OCI-LY3 (cell line): ENCODE measurements at regions not wholly inside any gene's neighbourhood (a gene's known extent, or its start where the extent isn't known, plus 50 kb on each side); places are given as distances from the start of the nearest gene placed in this dataset.

Experiments
- H2AFZ ChIP-seq: fragments of 200-600, 300-600 bp; shearing (Covaris generic); 2 replicates; pipeline ENCODE4 v1.6.0; 2014; ENCODE audit warnings: antibody characterized with exemption, low read depth, low read length
- H3K27ac ChIP-seq: fragments of 200-600, 300-600 bp; sonication (generic); 2 replicates; pipeline ENCODE4 v1.5.1; 2014; ENCODE audit warnings: mild to moderate bottlenecking, low read length, moderate library complexity, mixed read lengths
- H3K27me3 ChIP-seq: fragments of 200-600, 300-600 bp; sonication (generic); 2 replicates; pipeline ENCODE4 v1.6.1; 2014; ENCODE audit warnings: low read depth, low read length, mixed read lengths
- H3K36me3 ChIP-seq: fragments of 200-600, 300-600 bp; sonication (generic); replicated peaks from 2 replicates; pipeline ENCODE3; 2014; ENCODE audit warnings: low read depth, low read length, mixed read lengths
- H3K4me1 ChIP-seq: fragments of 300-600, 200-600 bp; sonication (generic); 2 replicates; pipeline ENCODE4 v1.6.1; 2014; ENCODE audit warnings: low read length, mixed read lengths
- H3K4me2 ChIP-seq: fragments of 200-600, 300-600 bp; sonication (generic); 2 replicates; pipeline ENCODE4 v1.6.1; 2014; ENCODE audit warnings: low read length, mixed read lengths
- H3K4me3 ChIP-seq: fragments of 300-600, 200-600 bp; sonication (generic); 2 replicates; pipeline ENCODE4 v1.5.1; 2014; ENCODE audit warnings: antibody characterized with exemption, mild to moderate bottlenecking, low read length, moderate library complexity
- H3K79me2 ChIP-seq: fragments of 300-600, 200-600 bp; shearing (Covaris generic); 2 replicates; pipeline ENCODE4 v1.6.1; 2014; ENCODE audit warnings: mild to moderate bottlenecking, low read length, mixed read lengths
- H3K9ac ChIP-seq: fragments of 300-600, 200-600 bp; shearing (Covaris generic); 2 replicates; pipeline ENCODE4 v1.6.0; 2014; ENCODE audit warnings: mild to moderate bottlenecking, low read length, moderate library complexity
- H3K9me3 ChIP-seq: fragments of 200-600, 300-600 bp; shearing (Covaris generic); 2 replicates; pipeline ENCODE4 v1.6.1; 2014; ENCODE audit warnings: low read length, mixed read lengths; ENCODE audit not compliant: insufficient read depth
- H4K20me1 ChIP-seq: fragments of 200-600, 300-600 bp; sonication (generic); 2 replicates; pipeline ENCODE4 v1.6.1; 2016; ENCODE audit warnings: low read length, mixed read lengths; ENCODE audit not compliant: insufficient read depth
- CTCF ChIP-seq: fragments of 200-600, 300-600 bp; sonication (generic); IDR thresholded peaks from 2 replicates; pipeline ENCODE4 v1.5.1; 2014; ENCODE audit warnings: antibody characterized with exemption, low read length, low read depth
- EZH2phosphoT487 ChIP-seq: fragments of 200-600 bp; shearing (Covaris generic); IDR thresholded peaks from 2 replicates; pipeline ENCODE4 v1.6.1; 2018; ENCODE audit warnings: antibody characterized with exemption, mixed run types, low read depth

DNA sequence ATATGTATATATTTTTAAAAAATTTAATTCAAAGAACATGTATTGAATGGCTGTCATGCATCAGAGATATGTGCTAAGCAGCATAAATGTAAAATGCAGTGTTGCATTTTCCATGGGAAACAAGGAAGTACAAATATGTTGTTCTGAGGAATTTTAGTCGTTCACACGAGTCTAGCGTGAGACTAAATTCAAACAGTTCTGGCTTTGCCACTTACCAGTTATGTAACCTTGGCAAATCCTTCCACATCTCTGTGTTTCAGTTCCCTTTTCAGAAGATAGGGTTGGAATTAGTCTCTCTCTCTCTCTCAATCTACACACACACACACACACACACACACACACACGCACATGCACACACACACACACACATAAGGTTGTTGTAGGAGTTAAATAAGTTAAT is 305.4 kb downstream of the UTRN start:
- Histone ChIP-seq H3K4me3 (no peak overlapping the region), H3K79me2 (no peaks in the 10 kb centered on the region), H4K20me1 (no peaks in the 10 kb centered on the region), H3K4me1 (peaks cover 9% of the 10 kb centered on the region), H3K27me3 (peaks cover 3% of the 10 kb centered on the region; the same call in 1 of the 2 replicates), H3K27ac (no peak overlapping the region), H3K9me3 (no peaks in the 10 kb centered on the region), H3K36me3 (no peaks in the 10 kb centered on the region), H3K9ac (no peak overlapping the region), H2AFZ (no peak overlapping the region), H3K4me2 (no peak overlapping the region)
- TF ChIP-seq CTCF (no peak), EZH2phosphoT487 (no peak)

DNA sequence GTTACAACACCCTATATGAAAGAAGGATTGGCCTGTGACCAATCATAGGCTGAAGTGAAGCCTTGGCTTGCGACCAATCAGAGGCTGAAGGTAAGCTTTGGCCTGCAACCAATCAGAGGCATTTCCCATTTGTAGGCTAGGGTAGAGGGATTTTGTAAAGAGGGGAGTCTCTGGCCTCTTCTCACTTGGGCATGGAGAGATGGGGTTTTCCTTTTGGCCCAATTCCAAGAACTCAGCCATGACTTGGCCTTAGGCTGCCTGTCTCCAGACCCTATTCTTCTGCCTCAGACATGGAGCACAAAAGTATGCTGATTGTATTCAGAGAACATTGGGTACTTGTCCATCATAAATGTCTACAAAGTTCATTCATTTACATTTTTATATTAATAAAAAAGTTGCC is 308.3 kb downstream of the UTRN start:
- Histone ChIP-seq H3K36me3 (no peaks in the 10 kb centered on the region), H3K4me3 (no peak overlapping the region), H3K4me1 (peaks cover 6% of the 10 kb centered on the region), H2AFZ (no peak overlapping the region), H3K9ac (no peak overlapping the region), H3K27ac (no peak overlapping the region), H3K4me2 (no peak overlapping the region), H3K79me2 (no peaks in the 10 kb centered on the region), H4K20me1 (no peaks in the 10 kb centered on the region), H3K9me3 (no peaks in the 10 kb centered on the region), H3K27me3 (no peaks in the 10 kb centered on the region)
- TF ChIP-seq EZH2phosphoT487 (no peak), CTCF (no peak)

GRCh38 chr6:144594585-144594984 is 309.4 kb downstream of the UTRN start:
- Histone ChIP-seq H3K4me2 (no peak overlapping the region), H3K4me1 (no peaks in the 10 kb centered on the region), H3K9me3 (no peaks in the 10 kb centered on the region), H2AFZ (no peak overlapping the region), H3K27ac (no peak overlapping the region), H3K4me3 (no peak overlapping the region), H3K79me2 (no peaks in the 10 kb centered on the region), H3K9ac (no peak overlapping the region), H4K20me1 (no peaks in the 10 kb centered on the region), H3K36me3 (no peaks in the 10 kb centered on the region), H3K27me3 (no peaks in the 10 kb centered on the region)
- TF ChIP-seq EZH2phosphoT487 (no peak), CTCF (no peak)

GRCh38 chr6:144595266-144595665 is 310.1 kb downstream of the UTRN start:
- no peaks in the 10 kb centered on the region for H3K4me1 ChIP-seq
- H3K36me3 ChIP-seq = no peaks in the 10 kb centered on the region
- H3K4me3 ChIP-seq = no peak overlapping the region
- TF ChIP-seq CTCF (no peak), EZH2phosphoT487 (no peak)
- no peak overlapping the region for H3K9ac ChIP-seq
- H3K4me2 ChIP-seq = no peak overlapping the region
- H3K27ac ChIP-seq = no peak overlapping the region
- no peaks in the 10 kb centered on the region for H3K9me3 ChIP-seq
- no peaks in the 10 kb centered on the region for H3K27me3 ChIP-seq
- no peak overlapping the region for H2AFZ ChIP-seq
- no peaks in the 10 kb centered on the region for H4K20me1 ChIP-seq
- no peaks in the 10 kb centered on the region for H3K79me2 ChIP-seq
